GM13977 (cell line): ENCODE measurements at regions not wholly inside any gene's neighbourhood (a gene's known extent, or its start where the extent isn't known, plus 50 kb on each side); places are given as distances from the start of the nearest gene placed in this dataset.

Experiments
- DNase-seq: peaks from one replicate; pipeline ENCODE4 v3.0.0; 2012; ENCODE audit warnings: low spot score
- in situ Hi-C: fragments of 300-500 bp; cut with MboI; formaldehyde crosslinking; loops from one replicate; pipeline ENCODE4 v1.12.0; 2022; ENCODE audit warnings: low sequenced_read_pairs, low pct_unique_long_range_greater_than_20kb, mixed read lengths, inconsistent platforms; ENCODE audit not compliant: unreplicated experiment
- TF ChIP-seq, protein P1 (sequence below): IDR thresholded peaks from 2 replicates; pipeline ENCODE4 v1.5.1; 2012; ENCODE audit warnings: mild to moderate bottlenecking, control low read depth; ENCODE audit not compliant: insufficient read depth; ENCODE audit errors: extremely low read depth, missing control alignments

GRCh38 chr21:31500982-31501381, 156.9 kb upstream of the TIAM1 start:
- TF ChIP-seq, protein P1, sequence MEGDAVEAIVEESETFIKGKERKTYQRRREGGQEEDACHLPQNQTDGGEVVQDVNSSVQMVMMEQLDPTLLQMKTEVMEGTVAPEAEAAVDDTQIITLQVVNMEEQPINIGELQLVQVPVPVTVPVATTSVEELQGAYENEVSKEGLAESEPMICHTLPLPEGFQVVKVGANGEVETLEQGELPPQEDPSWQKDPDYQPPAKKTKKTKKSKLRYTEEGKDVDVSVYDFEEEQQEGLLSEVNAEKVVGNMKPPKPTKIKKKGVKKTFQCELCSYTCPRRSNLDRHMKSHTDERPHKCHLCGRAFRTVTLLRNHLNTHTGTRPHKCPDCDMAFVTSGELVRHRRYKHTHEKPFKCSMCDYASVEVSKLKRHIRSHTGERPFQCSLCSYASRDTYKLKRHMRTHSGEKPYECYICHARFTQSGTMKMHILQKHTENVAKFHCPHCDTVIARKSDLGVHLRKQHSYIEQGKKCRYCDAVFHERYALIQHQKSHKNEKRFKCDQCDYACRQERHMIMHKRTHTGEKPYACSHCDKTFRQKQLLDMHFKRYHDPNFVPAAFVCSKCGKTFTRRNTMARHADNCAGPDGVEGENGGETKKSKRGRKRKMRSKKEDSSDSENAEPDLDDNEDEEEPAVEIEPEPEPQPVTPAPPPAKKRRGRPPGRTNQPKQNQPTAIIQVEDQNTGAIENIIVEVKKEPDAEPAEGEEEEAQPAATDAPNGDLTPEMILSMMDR: no peak
- DNase-seq: no peak
- in situ Hi-C loops: no loop called here

GRCh38 chr21:31500071-31500470, 156.0 kb upstream of the TIAM1 start:
- in situ Hi-C loops: no loop called here
- DNase-seq: no peak
- TF ChIP-seq, protein P1: no peak

DNA sequence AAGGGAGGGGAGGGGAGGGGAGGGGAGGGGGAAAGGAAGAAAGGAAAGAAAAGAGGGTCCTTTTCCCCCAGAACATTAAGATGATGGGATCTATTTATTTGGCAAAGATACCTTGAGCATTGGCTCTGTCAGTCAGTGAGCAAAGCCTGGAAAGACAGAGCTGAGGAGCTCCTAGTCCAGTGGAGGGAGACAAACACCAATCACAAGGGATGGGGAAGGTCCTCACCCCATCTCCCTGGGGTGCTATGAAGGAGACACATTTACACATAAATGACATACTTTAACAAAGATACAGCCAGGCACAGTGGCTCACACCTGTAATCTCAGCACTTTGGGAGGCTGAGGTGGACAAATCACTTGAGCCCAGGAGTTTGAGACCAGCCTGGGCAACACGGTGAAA, 154.9 kb upstream of the TIAM1 start:
- TF ChIP-seq, protein P1: no peak
- in situ Hi-C loops: no loop called here
- DNase-seq: no peak

DNA sequence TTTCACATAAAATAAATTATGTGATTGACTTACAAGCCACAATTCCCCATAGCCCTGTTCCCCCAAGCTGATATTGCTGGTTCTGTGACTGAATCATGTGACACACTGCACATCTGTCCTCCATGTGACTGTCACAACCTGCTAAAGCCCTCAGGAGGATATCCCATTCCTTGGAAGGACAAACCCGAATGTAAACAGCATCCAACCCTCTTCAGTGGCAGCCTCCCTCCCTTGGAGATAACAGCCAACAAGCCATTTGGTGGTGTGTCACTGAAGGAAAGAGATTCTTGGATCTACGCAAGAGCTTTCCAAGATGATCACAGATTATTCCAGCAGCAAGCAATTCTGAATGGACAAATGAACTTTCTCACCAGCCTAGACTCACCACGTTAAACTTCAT, 153.9 kb upstream of the TIAM1 start:
- TF ChIP-seq, protein P1: no peak
- no peak for DNase-seq
- in situ Hi-C loops: no loop called here

DNA sequence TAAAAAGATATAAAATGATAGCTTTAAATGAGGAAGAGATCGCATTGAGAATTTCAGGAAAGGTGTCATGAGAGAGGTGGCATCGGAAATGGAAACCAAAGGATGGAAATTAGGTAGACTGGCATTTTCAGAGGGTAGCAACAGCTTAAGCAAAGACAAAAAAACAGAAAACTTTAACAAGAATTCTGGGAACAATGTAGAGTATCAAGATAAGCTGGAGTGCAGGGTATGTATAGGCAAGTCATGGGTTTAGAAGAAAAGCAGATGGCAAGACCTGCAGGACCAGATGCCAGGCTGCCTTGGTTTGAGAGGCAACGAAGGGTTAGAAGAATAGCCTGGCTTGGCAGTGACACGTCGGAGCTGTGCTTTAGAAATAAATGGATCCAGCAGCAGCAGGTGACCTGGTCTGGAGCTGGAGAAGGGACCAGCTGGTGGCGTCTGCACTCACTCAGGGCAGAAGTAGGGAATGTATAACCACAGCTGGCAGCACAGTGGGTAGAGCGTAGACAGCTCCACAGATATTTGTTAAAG, 149.4 kb upstream of the TIAM1 start:
- TF ChIP-seq, protein P1: no peak
- no peak for DNase-seq
- in situ Hi-C loops: no loop called here

GRCh38 chr21:31491617-31492016, 147.6 kb upstream of the TIAM1 start:
- in situ Hi-C loops: no loop called here
- TF ChIP-seq, protein P1: no peak
- DNase-seq: no peak

DNA sequence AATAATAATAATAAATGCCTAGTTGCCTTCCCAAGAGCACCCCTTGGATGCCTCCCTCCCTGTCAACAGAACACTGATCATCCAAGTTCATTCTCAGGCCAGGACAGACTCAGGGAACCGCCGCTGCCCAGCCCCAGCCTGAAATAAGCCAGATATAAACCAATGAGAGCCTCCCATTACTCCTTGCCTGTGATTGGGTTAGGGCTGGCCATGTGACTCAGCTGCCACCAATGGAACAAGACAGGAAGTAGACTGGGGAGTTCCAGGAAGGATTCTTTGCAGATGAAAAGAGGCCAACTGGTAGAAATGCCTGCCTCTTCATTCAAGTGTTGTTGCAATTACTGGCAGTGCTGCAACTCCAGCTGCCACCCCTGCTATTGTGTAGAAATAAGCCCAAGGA, 146.4 kb upstream of the TIAM1 start:
- TF ChIP-seq, protein P1: no peak
- no peak for DNase-seq
- in situ Hi-C loops: no loop called here
